ENCODE measurements at regions not wholly inside any gene's neighbourhood (a gene's known extent, or its start where the extent isn't known, plus 50 kb on each side); places are given as distances from the start of the nearest gene placed in this dataset.

DNA sequence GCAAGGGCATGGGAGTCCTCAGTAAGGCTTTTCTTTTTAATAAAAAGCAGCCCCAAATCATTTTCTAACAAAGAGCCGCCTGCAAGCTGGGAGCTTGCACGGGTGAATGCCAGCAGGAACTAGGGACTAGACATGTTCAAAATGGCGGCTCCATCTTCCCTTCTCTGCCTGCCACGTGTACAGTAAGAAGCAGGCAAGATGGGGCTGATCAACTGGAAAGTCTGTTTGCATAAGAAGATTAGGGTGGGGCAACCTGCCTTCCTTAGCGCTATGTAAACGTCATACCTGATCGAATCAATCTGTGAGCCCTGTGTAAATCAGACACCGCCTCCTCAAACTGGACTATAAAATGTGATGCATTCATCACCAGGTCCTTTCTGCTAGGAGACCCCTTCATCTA, 299.4 kb upstream of the SOX4 start:
- ATAC-seq: no peak
- POLR2A ChIA-PET: no interaction called here
- in situ Hi-C loops (cut with HindIII; ENCODE audit: low pct_unique_long_range_greater_than_20kb, low sequenced_read_pairs) (no loop called here), intact Hi-C loops (cut with micrococcal nuclease; ENCODE audit: unreplicated experiment) (no loop called here)
- Histone ChIP-seq H3K36me3 (ENCODE audit: control insufficient read depth, insufficient read depth, low read length) (no peaks in the 10 kb centered on the region), H3K4me3 (ENCODE audit: low read depth in 2 of 2, low read length in 2 of 2) (no peak overlapping the region), H3K9me3 (ENCODE audit: control insufficient read depth, insufficient read depth, low read depth, low read length) (no peaks in the 10 kb centered on the region), H3K27me3 (ENCODE audit: control insufficient read depth, insufficient read depth, low read length) (no peaks in the 10 kb centered on the region), H3K27ac (ENCODE audit: low read length) (no peak overlapping the region), H3K4me1 (ENCODE audit: control insufficient read depth, insufficient read depth, low read length) (no peaks in the 10 kb centered on the region)
- CTCF ChIA-PET: no interaction called here
- TF ChIP-seq SIN3A (IDR thresholded peaks at IDR 0.05; ENCODE audit: borderline replicate concordance, insufficient read depth, low read depth, low read length) (no peak), REST (IDR thresholded peaks at IDR 0.05; ENCODE audit: insufficient read depth in 1 of 2, low read depth in 2 of 2, low read length in 1 of 2) (no peak), POLR2AphosphoS5 (IDR thresholded peaks at IDR 0.05; ENCODE audit: low read depth, low read length) (no peak), TCF7L2 (IDR thresholded peaks at IDR 0.05; ENCODE audit: low read depth, low read length) (no peak)
- TF ChIP-seq, protein P1, sequence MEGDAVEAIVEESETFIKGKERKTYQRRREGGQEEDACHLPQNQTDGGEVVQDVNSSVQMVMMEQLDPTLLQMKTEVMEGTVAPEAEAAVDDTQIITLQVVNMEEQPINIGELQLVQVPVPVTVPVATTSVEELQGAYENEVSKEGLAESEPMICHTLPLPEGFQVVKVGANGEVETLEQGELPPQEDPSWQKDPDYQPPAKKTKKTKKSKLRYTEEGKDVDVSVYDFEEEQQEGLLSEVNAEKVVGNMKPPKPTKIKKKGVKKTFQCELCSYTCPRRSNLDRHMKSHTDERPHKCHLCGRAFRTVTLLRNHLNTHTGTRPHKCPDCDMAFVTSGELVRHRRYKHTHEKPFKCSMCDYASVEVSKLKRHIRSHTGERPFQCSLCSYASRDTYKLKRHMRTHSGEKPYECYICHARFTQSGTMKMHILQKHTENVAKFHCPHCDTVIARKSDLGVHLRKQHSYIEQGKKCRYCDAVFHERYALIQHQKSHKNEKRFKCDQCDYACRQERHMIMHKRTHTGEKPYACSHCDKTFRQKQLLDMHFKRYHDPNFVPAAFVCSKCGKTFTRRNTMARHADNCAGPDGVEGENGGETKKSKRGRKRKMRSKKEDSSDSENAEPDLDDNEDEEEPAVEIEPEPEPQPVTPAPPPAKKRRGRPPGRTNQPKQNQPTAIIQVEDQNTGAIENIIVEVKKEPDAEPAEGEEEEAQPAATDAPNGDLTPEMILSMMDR (IDR thresholded peaks at IDR 0.05): no peak
- no TSS peak for BruUV-seq (replicated peaks)
- no peak for DNase-seq (ENCODE audit: low read depth, low spot score)

GRCh38 chr6:21295506-21296240, 297.9 kb upstream of the SOX4 start:
- H3K4me1 ChIP-seq (ENCODE audit: control insufficient read depth, insufficient read depth, low read length): no peaks in the 10 kb centered on the region
- H3K9me3 ChIP-seq (ENCODE audit: control insufficient read depth, insufficient read depth, low read depth, low read length): no peaks in the 10 kb centered on the region; the same call in 1 of the 2 replicates
- ATAC-seq (no peak), DNase-seq (ENCODE audit: low read depth, low spot score) (no peak)
- no peaks in the 10 kb centered on the region for H3K36me3 ChIP-seq (ENCODE audit: control insufficient read depth, insufficient read depth, low read length)
- in situ Hi-C loops (cut with HindIII; ENCODE audit: low pct_unique_long_range_greater_than_20kb, low sequenced_read_pairs) (no loop called here), intact Hi-C loops (cut with micrococcal nuclease; ENCODE audit: unreplicated experiment) (no loop called here)
- H3K4me3 ChIP-seq (ENCODE audit: low read depth in 2 of 2, low read length in 2 of 2): no peak overlapping the region
- H3K27ac ChIP-seq (ENCODE audit: low read length): no peak overlapping the region
- H3K27me3 ChIP-seq (ENCODE audit: control insufficient read depth, insufficient read depth, low read length): no peaks in the 10 kb centered on the region
- ChIA-PET POLR2A (no interaction called here), CTCF (no interaction called here)
- TF ChIP-seq TCF7L2 (IDR thresholded peaks at IDR 0.05; ENCODE audit: low read depth, low read length) (no peak), REST (IDR thresholded peaks at IDR 0.05; ENCODE audit: insufficient read depth in 1 of 2, low read depth in 2 of 2, low read length in 1 of 2) (no peak), SIN3A (IDR thresholded peaks at IDR 0.05; ENCODE audit: borderline replicate concordance, insufficient read depth, low read depth, low read length) (no peak), POLR2AphosphoS5 (IDR thresholded peaks at IDR 0.05; ENCODE audit: low read depth, low read length) (no peak)
- TF ChIP-seq, protein P1 (IDR thresholded peaks at IDR 0.05): no peak
- BruUV-seq (replicated peaks): no TSS peak
